ENCODE measurements at regions not wholly inside any gene's neighbourhood (a gene's known extent, or its start where the extent isn't known, plus 50 kb on each side); places are given as distances from the start of the nearest gene placed in this dataset.

DNA sequence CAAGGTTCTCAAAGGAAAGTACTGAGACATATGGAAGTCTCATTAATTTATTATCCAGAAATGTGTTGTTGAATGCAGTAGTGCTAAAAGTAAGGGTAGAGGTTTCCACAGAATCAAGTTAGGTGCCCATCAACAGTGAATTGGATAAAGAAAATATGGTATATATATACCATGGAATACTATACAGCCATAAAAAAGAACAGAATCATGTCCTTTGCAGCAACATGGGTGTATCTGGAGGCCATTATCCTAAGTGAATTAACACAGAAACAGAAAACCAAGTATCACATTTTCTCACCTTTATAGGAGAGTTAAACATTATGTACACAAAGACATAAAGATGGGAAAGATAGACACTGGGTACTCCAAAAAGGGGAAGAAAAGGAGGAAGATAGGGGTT is 149.9 kb upstream of the RASSF8 start:
- no peaks in the 10 kb centered on the region for H3K36me3 Mint-ChIP-seq
- H3K9me3 Mint-ChIP-seq, result peaks cover 0 to 5% (median 4%) of the 10 kb centered on the region in 5 donors
- H3K27me3 Mint-ChIP-seq, result peaks cover 0 to 4% of the 10 kb centered on the region in 2 donors
- H3K4me1 Mint-ChIP-seq, result no peaks in the 10 kb centered on the region
- no peak overlapping the region for H3K27ac Mint-ChIP-seq
- Histone ChIP-seq H3K9me3 (ENCODE audit: low read length) (no peaks in the 10 kb centered on the region), H3K36me3 (ENCODE audit: insufficient read depth, low read length) (no peaks in the 10 kb centered on the region), H3K27ac (ENCODE audit: low read depth, low read length) (no peak overlapping the region), H3K4me3 (ENCODE audit: low read length) (no peak overlapping the region), H3K27me3 (ENCODE audit: insufficient read depth, low read length, poor library complexity, severe bottlenecking) (no peaks in the 10 kb centered on the region), H3K4me1 (ENCODE audit: insufficient read depth, low read length) (no peaks in the 10 kb centered on the region)
- DNase-seq, result no peak
- ChIA-PET POLR2A (no interaction called here), CTCF (no interaction called here)
- no peak overlapping the region for H3K4me3 Mint-ChIP-seq

DNA sequence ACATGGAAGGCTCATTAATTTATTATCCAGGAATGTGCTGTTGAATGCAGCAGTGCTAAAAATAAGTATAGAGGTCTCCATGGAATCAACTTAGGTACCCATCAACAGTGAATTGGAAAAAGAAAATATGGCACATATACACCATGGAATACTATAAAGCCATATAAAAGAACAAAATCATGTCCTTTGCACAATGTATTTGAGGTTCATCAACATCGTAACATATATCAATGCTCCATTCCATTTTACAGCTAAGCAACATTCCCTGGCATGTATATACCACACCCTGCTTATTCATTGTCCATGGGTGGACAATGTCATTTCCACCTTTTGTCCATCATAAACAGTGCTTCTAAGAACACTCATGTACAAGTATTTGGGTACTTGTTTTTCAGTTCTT is 147.8 kb upstream of the RASSF8 start:
- CTCF ChIA-PET, result no interaction called here

DNA sequence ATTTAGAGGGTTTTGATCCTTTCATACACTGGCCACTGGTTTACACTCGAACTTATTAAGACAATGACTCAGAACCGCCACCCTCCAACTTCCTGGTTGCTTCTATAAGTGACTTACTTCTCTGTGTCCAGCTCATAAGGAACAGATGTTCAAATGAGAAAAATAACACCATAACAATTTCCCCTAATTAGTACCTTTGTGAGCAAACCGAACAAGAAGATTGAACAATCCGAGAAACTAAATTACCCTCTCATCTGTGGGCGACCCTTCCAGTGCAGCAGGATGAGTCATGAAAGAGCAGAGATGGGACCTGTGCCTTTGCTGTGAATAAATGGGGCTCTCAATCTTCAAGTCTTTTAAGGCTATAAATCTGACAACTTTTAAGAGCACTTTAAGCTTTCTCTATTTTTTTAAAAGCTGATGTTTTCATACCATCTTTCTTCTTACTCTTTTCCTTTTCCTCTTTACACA is 146.8 kb upstream of the RASSF8 start:
- Mint-ChIP-seq H3K27ac (no peak overlapping the region), H3K27me3 (peaks cover 0 to 6% of the 10 kb centered on the region in 2 donors), H3K9me3 (peaks cover 0 to 7% (median 4%) of the 10 kb centered on the region in 5 donors), H3K4me3 (peak overlapping the region in 1 of 7 donors; percentile 23), H3K36me3 (no peaks in the 10 kb centered on the region), H3K4me1 (no peaks in the 10 kb centered on the region)
- Histone ChIP-seq H3K4me3 (ENCODE audit: low read length) (no peak overlapping the region), H3K27ac (ENCODE audit: low read depth, low read length) (no peak overlapping the region), H3K36me3 (ENCODE audit: insufficient read depth, low read length) (no peaks in the 10 kb centered on the region), H3K4me1 (ENCODE audit: insufficient read depth, low read length) (no peaks in the 10 kb centered on the region), H3K27me3 (ENCODE audit: insufficient read depth, low read length, poor library complexity, severe bottlenecking) (no peaks in the 10 kb centered on the region), H3K9me3 (ENCODE audit: low read length) (no peaks in the 10 kb centered on the region)
- ChIA-PET CTCF (no interaction called here), POLR2A (no interaction called here)
- DNase-seq, result no peak

More for the DNA sequence above, 147.8 kb upstream of the RASSF8 start:
- Mint-ChIP-seq H3K4me1 (no peaks in the 10 kb centered on the region), H3K9me3 (peaks cover 0 to 5% (median 4%) of the 10 kb centered on the region in 5 donors), H3K4me3 (no peak overlapping the region), H3K27ac (no peak overlapping the region), H3K27me3 (peaks cover 0 to 6% of the 10 kb centered on the region in 2 donors), H3K36me3 (no peaks in the 10 kb centered on the region)
- no peaks in the 10 kb centered on the region for H3K4me1 ChIP-seq (ENCODE audit: insufficient read depth, low read length)
- DNase-seq, result no peak
- no peak overlapping the region for H3K4me3 ChIP-seq (ENCODE audit: low read length)
- H3K27me3 ChIP-seq (ENCODE audit: insufficient read depth, low read length, poor library complexity, severe bottlenecking), result no peaks in the 10 kb centered on the region
- POLR2A ChIA-PET, result no interaction called here
- no peaks in the 10 kb centered on the region for H3K9me3 ChIP-seq (ENCODE audit: low read length)
- no peak overlapping the region for H3K27ac ChIP-seq (ENCODE audit: low read depth, low read length)
- H3K36me3 ChIP-seq (ENCODE audit: insufficient read depth, low read length), result no peaks in the 10 kb centered on the region

DNA sequence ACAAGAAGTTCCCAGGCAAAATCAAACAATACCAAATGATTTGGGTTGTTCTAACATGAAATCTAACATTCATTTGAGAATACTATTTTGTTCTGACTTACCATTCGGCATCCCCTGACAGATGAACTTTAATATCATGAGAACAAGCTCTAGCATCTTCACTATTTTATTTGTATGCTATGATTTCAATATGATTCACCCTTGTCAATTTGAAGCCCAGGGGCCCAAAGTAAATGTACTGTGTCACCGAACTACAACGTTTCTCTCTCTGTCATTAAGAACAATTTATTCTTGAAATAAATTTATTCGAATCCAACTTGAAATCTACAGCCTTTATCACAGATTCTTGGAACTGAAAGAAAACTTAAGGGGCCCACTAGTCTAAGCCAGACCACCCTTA is 146.2 kb upstream of the RASSF8 start:
- no peak overlapping the region for H3K27ac Mint-ChIP-seq
- Histone ChIP-seq H3K4me1 (ENCODE audit: insufficient read depth, low read length) (no peaks in the 10 kb centered on the region), H3K9me3 (ENCODE audit: low read length) (no peaks in the 10 kb centered on the region), H3K4me3 (ENCODE audit: low read length) (no peak overlapping the region), H3K36me3 (ENCODE audit: insufficient read depth, low read length) (no peaks in the 10 kb centered on the region), H3K27me3 (ENCODE audit: insufficient read depth, low read length, poor library complexity, severe bottlenecking) (no peaks in the 10 kb centered on the region), H3K27ac (ENCODE audit: low read depth, low read length) (no peak overlapping the region)
- peaks cover 0 to 7% (median 4%) of the 10 kb centered on the region in 5 donors for H3K9me3 Mint-ChIP-seq
- DNase-seq, result no peak
- CTCF ChIA-PET, result no interaction called here
- POLR2A ChIA-PET, result no interaction called here
- H3K27me3 Mint-ChIP-seq, result peaks cover 0 to 6% of the 10 kb centered on the region in 2 donors
- H3K36me3 Mint-ChIP-seq, result no peaks in the 10 kb centered on the region
- no peaks in the 10 kb centered on the region for H3K4me1 Mint-ChIP-seq
- no peak overlapping the region for H3K4me3 Mint-ChIP-seq

DNA sequence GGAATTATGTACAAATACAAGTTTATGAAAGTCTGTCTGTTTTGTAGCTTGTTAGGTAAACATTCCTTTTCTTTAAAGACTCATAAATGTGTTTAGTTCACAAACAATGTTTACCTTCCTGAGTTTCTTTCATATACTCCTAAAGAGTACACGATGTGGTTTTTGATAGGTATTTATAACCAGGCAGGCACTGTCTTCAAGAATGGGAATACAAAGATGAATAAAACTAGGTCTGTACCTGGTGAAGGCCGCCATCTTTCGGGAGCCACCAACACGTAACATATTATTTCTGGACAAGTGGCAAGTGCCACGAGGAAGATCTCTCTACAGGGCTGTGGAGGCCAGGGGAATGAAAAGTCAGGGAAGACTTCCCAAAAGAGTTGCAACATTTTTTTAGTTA is 144.6 kb upstream of the RASSF8 start:
- CTCF ChIA-PET, result no interaction called here
- no peak for DNase-seq
- Histone ChIP-seq H3K27ac (ENCODE audit: low read depth, low read length) (no peak overlapping the region), H3K27me3 (ENCODE audit: insufficient read depth, low read length, poor library complexity, severe bottlenecking) (no peaks in the 10 kb centered on the region), H3K9me3 (ENCODE audit: low read length) (no peaks in the 10 kb centered on the region), H3K36me3 (ENCODE audit: insufficient read depth, low read length) (no peaks in the 10 kb centered on the region), H3K4me3 (ENCODE audit: low read length) (no peak overlapping the region), H3K4me1 (ENCODE audit: insufficient read depth, low read length) (no peaks in the 10 kb centered on the region)
- H3K36me3 Mint-ChIP-seq, result no peaks in the 10 kb centered on the region
- H3K4me1 Mint-ChIP-seq, result no peaks in the 10 kb centered on the region
- peaks cover 0 to 2% (median 0%) of the 10 kb centered on the region in 5 donors for H3K9me3 Mint-ChIP-seq
- peaks cover 0 to 2% of the 10 kb centered on the region in 2 donors for H3K27me3 Mint-ChIP-seq
- no peak overlapping the region for H3K4me3 Mint-ChIP-seq
- POLR2A ChIA-PET, result no interaction called here
- H3K27ac Mint-ChIP-seq, result no peak overlapping the region

DNA sequence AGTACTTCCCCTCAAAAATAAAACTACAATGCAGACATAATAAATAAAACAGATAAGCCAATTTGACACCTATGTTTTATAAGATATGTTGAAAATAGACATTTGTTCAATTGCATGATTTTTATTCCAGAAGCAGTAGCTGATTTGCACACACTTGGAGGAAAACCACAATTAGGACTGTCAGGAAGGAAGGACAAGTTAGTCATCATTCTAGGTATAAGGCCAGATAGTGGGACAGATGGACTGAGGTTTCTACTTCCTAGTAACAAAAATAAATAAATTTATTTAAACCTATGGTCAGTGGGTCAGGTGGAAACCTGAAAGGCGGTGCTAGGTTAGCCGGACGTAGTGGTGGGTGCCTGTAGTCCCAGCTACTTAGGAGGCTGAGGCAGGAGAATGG is 141.8 kb upstream of the RASSF8 start:
- Histone ChIP-seq H3K4me3 (ENCODE audit: low read length) (no peak overlapping the region), H3K9me3 (ENCODE audit: low read length) (no peaks in the 10 kb centered on the region), H3K36me3 (ENCODE audit: insufficient read depth, low read length) (no peaks in the 10 kb centered on the region), H3K27ac (ENCODE audit: low read depth, low read length) (no peak overlapping the region), H3K4me1 (ENCODE audit: insufficient read depth, low read length) (no peaks in the 10 kb centered on the region), H3K27me3 (ENCODE audit: insufficient read depth, low read length, poor library complexity, severe bottlenecking) (no peaks in the 10 kb centered on the region)
- no peak for DNase-seq
- Mint-ChIP-seq H3K27me3 (peaks cover 0 to 2% of the 10 kb centered on the region in 2 donors), H3K9me3 (peaks cover 0 to 2% (median 0%) of the 10 kb centered on the region in 5 donors), H3K4me1 (no peaks in the 10 kb centered on the region), H3K27ac (no peak overlapping the region), H3K4me3 (no peak overlapping the region), H3K36me3 (no peaks in the 10 kb centered on the region)
- ChIA-PET CTCF (no interaction called here), POLR2A (no interaction called here)

DNA sequence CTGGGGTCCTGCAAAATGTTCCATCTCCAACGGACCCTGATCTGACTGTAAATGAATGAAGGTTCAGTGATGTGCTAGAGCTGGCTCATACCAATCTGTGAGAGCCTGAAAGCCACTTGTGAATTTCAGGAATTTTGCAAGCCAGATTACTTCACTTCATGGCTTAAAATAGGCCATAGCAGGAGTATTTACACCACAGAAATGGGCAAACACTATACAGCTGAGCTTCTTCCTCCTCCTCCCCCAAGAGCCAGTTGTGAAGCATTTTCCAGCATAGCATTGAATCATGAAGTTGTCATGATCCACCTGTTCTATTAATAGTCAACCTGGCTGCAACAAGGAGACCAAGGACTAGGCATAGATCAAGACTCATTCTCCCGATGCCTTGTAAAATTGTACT is 141.3 kb upstream of the RASSF8 start:
- Mint-ChIP-seq H3K9me3 (peaks cover 0 to 2% (median 0%) of the 10 kb centered on the region in 5 donors), H3K4me1 (no peaks in the 10 kb centered on the region), H3K27me3 (peaks cover 0 to 2% of the 10 kb centered on the region in 2 donors), H3K36me3 (no peaks in the 10 kb centered on the region), H3K4me3 (no peak overlapping the region), H3K27ac (no peak overlapping the region)
- Histone ChIP-seq H3K27ac (ENCODE audit: low read depth, low read length) (no peak overlapping the region), H3K27me3 (ENCODE audit: insufficient read depth, low read length, poor library complexity, severe bottlenecking) (no peaks in the 10 kb centered on the region), H3K36me3 (ENCODE audit: insufficient read depth, low read length) (no peaks in the 10 kb centered on the region), H3K4me3 (ENCODE audit: low read length) (no peak overlapping the region), H3K4me1 (ENCODE audit: insufficient read depth, low read length) (no peaks in the 10 kb centered on the region), H3K9me3 (ENCODE audit: low read length) (no peaks in the 10 kb centered on the region)
- CTCF ChIA-PET, result no interaction called here
- POLR2A ChIA-PET, result no interaction called here
- DNase-seq, result no peak

DNA sequence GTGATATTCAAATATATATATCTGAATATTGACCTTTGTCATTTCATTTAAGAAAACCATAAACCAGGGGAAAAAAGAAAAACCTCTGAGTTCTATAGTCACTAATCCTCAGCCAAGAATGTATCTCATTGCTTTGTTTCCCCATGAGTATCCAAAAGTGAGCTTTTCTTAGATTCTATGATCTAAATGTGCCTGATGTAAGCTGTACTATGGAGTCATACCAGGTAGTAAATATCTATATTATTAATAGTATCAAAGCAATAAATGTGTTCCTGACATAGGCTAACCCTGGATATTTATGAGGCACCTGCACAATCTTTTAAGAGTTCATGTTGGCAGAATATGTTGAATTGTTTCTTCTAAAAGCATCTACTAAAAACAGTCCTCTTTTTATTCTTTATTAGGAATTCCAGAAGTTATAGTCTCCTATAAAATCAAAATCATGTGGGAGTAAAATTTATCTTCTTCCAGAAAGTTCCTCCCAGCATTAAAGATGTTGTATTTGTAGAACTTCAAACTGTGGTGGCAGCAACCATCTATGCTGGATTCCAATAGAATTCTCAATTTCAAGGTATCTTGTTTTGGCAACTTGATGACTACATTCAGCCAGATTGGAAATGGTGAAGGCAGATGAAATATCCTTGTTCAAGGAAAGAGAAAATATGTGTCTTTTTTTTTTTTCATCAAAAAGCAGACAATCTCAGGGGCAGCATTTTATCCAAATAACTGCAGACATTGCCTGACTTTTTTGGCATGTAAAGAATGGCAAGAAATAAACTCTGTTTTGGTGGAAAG is 139.7 kb upstream of the RASSF8 start:
- CTCF ChIA-PET, result no interaction called here
- Histone ChIP-seq H3K4me3 (ENCODE audit: low read length) (no peak overlapping the region), H3K9me3 (ENCODE audit: low read length) (no peaks in the 10 kb centered on the region), H3K27ac (ENCODE audit: low read depth, low read length) (no peak overlapping the region), H3K4me1 (ENCODE audit: insufficient read depth, low read length) (no peaks in the 10 kb centered on the region), H3K36me3 (ENCODE audit: insufficient read depth, low read length) (no peaks in the 10 kb centered on the region), H3K27me3 (ENCODE audit: insufficient read depth, low read length, poor library complexity, severe bottlenecking) (no peaks in the 10 kb centered on the region)
- POLR2A ChIA-PET, result no interaction called here
- no peak for DNase-seq
- peaks cover 0 to 2% (median 0%) of the 10 kb centered on the region in 5 donors for H3K9me3 Mint-ChIP-seq
- no peaks in the 10 kb centered on the region for H3K36me3 Mint-ChIP-seq
- peaks cover 0 to 2% of the 10 kb centered on the region in 2 donors for H3K27me3 Mint-ChIP-seq
- no peaks in the 10 kb centered on the region for H3K4me1 Mint-ChIP-seq
- H3K27ac Mint-ChIP-seq, result no peak overlapping the region
- no peak overlapping the region for H3K4me3 Mint-ChIP-seq
